Left lung (tissue), 4 donors: ENCODE measurements at regions not wholly inside any gene's neighbourhood (a gene's known extent, or its start where the extent isn't known, plus 50 kb on each side); places are given as distances from the start of the nearest gene placed in this dataset.
"Not testable (repeated sequence)": the region's sequence is repeated elsewhere in the genome, so short reads cannot be mapped to it uniquely, and the experiment has no call there.

Experiments used
- ATAC-seq: fragments of 200-7000 bp; cut with Tn5 transposase; one replicate; pipeline ENCODE4 v1.9.1; 2020; ENCODE audit warnings: moderate library complexity
- DNase-seq, 4 donors: peaks; one replicate each; pipeline ENCODE4 v3.0.0-alpha.2; 2013 to 2020
- H3K27ac ChIP-seq, 2 donors: fragments of 200-600 bp; sonication (generic) in 1 of 2; one replicate each; pipeline versions ENCODE4 v1.5.0 to v1.8.0; 2020 to 2021
- H3K27me3 ChIP-seq, 2 donors: fragments of 200-600 bp; sonication (generic) in 1 of 2; one replicate each; pipeline versions ENCODE4 v1.5.0 to v1.8.0; 2020 to 2021
- H3K36me3 ChIP-seq, 2 donors: fragments of 200-600 bp; sonication (generic) in 1 of 2; one replicate each; pipeline versions ENCODE4 v1.5.0 to v1.8.0; 2020 to 2021
- H3K4me1 ChIP-seq, 2 donors: fragments of 200-600 bp; one replicate each; pipeline ENCODE4 v1.8.0; 2021
- H3K4me3 ChIP-seq, 2 donors: fragments of 200-600 bp; sonication (generic) in 1 of 2; one replicate each; pipeline versions ENCODE4 v1.5.0 to v1.8.0; 2020 to 2021; ENCODE audit warnings: mild to moderate bottlenecking in 1 of 2
- H3K9me3 ChIP-seq, 2 donors: fragments of 200-600 bp; sonication (generic) in 1 of 2; one replicate each; pipeline versions ENCODE4 v1.5.0 to v1.8.0; 2020 to 2021
- CTCF ChIP-seq, 2 donors: fragments of 200-600 bp; sonication (generic) in 1 of 2; IDR thresholded peaks; one replicate each; pipeline versions ENCODE4 v1.5.0 to v1.8.0; 2021; ENCODE audit warnings: antibody characterized with exemption in 2 of 2
- intact Hi-C, 2 donors: fragments of 100-400 bp; cut with DNase I; formaldehyde crosslinking; loops; one replicate each; pipeline versions ENCODE4 v1.11.2 to v1.14.2; 2022
- donor health status: DM: no; HTN: yes; CAD: no.
- donor health status: DM: no; HTN: no; CAD: no.

GRCh38 chr4:186871856-186872255 lies 148.2 kb upstream of the FAT1 start:
- H3K27ac ChIP-seq: no peak overlapping the region
- no peak overlapping the region for H3K4me3 ChIP-seq
- peaks cover 0 to 9% of the 10 kb centered on the region in 2 donors for H3K9me3 ChIP-seq
- ATAC-seq (no peak), DNase-seq (no peak)
- no peak for TF ChIP-seq CTCF (IDR thresholded peaks at IDR 0.05)
- H3K36me3 ChIP-seq: no peaks in the 10 kb centered on the region
- no peaks in the 10 kb centered on the region for H3K4me1 ChIP-seq
- intact Hi-C loops: no loop called here
- no peaks in the 10 kb centered on the region for H3K27me3 ChIP-seq

GRCh38 chr4:186873095-186873494 lies 149.4 kb upstream of the FAT1 start:
- H3K4me3 ChIP-seq, DNase-seq, intact Hi-C loops, H3K27ac ChIP-seq, H3K9me3 ChIP-seq, H3K27me3 ChIP-seq, H3K36me3 ChIP-seq, ATAC-seq, H3K4me1 ChIP-seq: not testable (repeated sequence)

- H3K4me1 ChIP-seq: no peaks in the 10 kb centered on the region
- no peak overlapping the region for H3K4me3 ChIP-seq
- no peak for ATAC-seq
- no peaks in the 10 kb centered on the region for H3K36me3 ChIP-seq
- intact Hi-C loops: no loop called here
- H3K27ac ChIP-seq: no peak overlapping the region
- no peaks in the 10 kb centered on the region for H3K27me3 ChIP-seq
- peak in 2 of 4 donors; percentile 23 to 32 for DNase-seq
- H3K9me3 ChIP-seq: peaks cover 0 to 9% of the 10 kb centered on the region in 2 donors
- TF ChIP-seq CTCF (IDR thresholded peaks at IDR 0.05): no peak
Measured at GRCh38 chr4:186875476-186875875, 151.8 kb upstream of the FAT1 start.

- H3K9me3 ChIP-seq: peaks cover 0 to 9% of the 10 kb centered on the region in 2 donors
- ATAC-seq: no peak
- intact Hi-C loops: no loop called here
- no peak overlapping the region for H3K4me3 ChIP-seq
- no peak for TF ChIP-seq CTCF (IDR thresholded peaks at IDR 0.05)
- no peaks in the 10 kb centered on the region for H3K27me3 ChIP-seq
- H3K27ac ChIP-seq: no peak overlapping the region
- no peak for DNase-seq
- H3K4me1 ChIP-seq: no peaks in the 10 kb centered on the region
- H3K36me3 ChIP-seq: no peaks in the 10 kb centered on the region
Measured at GRCh38 chr4:186876961-186877626, 153.4 kb upstream of the FAT1 start.

- Histone ChIP-seq H3K4me3 (no peak overlapping the region), H3K27ac (no peak overlapping the region), H3K27me3 (no peaks in the 10 kb centered on the region), H3K36me3 (no peaks in the 10 kb centered on the region), H3K4me1 (no peaks in the 10 kb centered on the region), H3K9me3 (peaks cover 0 to 4% of the 10 kb centered on the region in 2 donors)
- TF ChIP-seq CTCF (IDR thresholded peaks at IDR 0.05): no peak
- intact Hi-C loops: no loop called here
- ATAC-seq (no peak), DNase-seq (no peak)
Measured at GRCh38 chr4:186878203-186878776, 154.6 kb upstream of the FAT1 start.
